ENCODE measurements at regions not wholly inside any gene's neighbourhood (a gene's known extent, or its start where the extent isn't known, plus 50 kb on each side); places are given as distances from the start of the nearest gene placed in this dataset.

- TF ChIP-seq, protein P1, sequence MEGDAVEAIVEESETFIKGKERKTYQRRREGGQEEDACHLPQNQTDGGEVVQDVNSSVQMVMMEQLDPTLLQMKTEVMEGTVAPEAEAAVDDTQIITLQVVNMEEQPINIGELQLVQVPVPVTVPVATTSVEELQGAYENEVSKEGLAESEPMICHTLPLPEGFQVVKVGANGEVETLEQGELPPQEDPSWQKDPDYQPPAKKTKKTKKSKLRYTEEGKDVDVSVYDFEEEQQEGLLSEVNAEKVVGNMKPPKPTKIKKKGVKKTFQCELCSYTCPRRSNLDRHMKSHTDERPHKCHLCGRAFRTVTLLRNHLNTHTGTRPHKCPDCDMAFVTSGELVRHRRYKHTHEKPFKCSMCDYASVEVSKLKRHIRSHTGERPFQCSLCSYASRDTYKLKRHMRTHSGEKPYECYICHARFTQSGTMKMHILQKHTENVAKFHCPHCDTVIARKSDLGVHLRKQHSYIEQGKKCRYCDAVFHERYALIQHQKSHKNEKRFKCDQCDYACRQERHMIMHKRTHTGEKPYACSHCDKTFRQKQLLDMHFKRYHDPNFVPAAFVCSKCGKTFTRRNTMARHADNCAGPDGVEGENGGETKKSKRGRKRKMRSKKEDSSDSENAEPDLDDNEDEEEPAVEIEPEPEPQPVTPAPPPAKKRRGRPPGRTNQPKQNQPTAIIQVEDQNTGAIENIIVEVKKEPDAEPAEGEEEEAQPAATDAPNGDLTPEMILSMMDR (IDR thresholded peaks at IDR 0.05; ENCODE audit: low read depth, low read length) = no peak
- Histone ChIP-seq H3K27ac (no peak overlapping the region), H3K9me3 (ENCODE audit: severe bottlenecking) (no peaks in the 10 kb centered on the region), H3K4me3 (ENCODE audit: low read depth, low read length) (no peak overlapping the region), H3K36me3 (no peaks in the 10 kb centered on the region), H3K27me3 (ENCODE audit: insufficient read depth, low read depth, severe bottlenecking) (peaks cover 32% of the 10 kb centered on the region)
- no peak for DNase-seq
Measured at GRCh38 chr20:22717466-22717865, 133.1 kb upstream of the FOXA2 start.

DNA sequence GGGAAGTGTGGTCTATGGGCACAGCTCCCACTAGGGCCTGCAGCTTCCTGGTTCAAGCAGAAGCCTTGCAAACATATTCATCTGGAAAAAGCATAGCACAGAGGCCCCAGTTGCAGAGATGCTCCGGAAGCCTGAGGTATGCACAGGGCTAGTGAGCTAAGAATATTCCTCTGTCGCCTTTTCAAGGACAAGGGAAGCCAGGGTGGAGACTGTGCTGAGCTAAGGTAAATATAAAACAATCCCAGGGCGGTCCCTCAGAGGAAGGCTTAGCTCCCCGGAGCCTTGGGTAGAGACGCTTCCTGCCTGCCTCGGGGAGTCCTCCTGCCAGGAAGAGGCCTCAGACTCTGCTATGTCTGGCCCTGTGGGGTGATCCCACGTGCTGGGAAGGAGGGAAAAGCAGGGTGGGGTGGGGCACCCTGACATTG is 134.8 kb upstream of the FOXA2 start:
- DNase-seq = no peak

DNA sequence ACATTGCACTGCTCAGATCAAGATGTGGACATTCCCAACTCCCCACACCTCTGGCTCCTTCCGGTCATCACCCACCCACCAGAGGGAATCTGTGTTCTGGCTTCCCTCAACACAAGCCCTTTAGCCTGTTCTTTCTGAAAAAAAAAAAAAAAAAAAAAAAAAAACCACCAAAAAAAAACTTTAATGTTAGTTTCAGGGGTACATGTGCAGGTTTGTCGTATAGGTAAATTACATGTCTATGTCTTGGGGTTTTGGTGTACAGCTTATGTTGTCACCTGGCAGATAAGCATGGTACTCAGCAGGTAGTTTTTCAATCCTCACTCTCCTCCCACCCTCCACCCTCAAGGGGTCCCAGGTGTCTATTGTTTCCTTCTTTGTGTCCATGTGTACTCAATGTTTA is 135.8 kb upstream of the FOXA2 start:
- Histone ChIP-seq H3K36me3 (no peaks in the 10 kb centered on the region), H3K27me3 (ENCODE audit: insufficient read depth, low read depth, severe bottlenecking) (peaks cover 40% of the 10 kb centered on the region), H3K9me3 (ENCODE audit: severe bottlenecking) (no peaks in the 10 kb centered on the region), H3K4me3 (ENCODE audit: low read depth, low read length) (no peak overlapping the region), H3K27ac (no peak overlapping the region)
- TF ChIP-seq, protein P1 (IDR thresholded peaks at IDR 0.05; ENCODE audit: low read depth, low read length) = no peak
- DNase-seq = no peak

More for the DNA sequence above, 134.8 kb upstream of the FOXA2 start:
- no peak overlapping the region for H3K4me3 ChIP-seq (ENCODE audit: low read depth, low read length)
- TF ChIP-seq, protein P1 (IDR thresholded peaks at IDR 0.05; ENCODE audit: low read depth, low read length) = no peak
- H3K27me3 ChIP-seq (ENCODE audit: insufficient read depth, low read depth, severe bottlenecking) = peaks cover 34% of the 10 kb centered on the region
- no peak overlapping the region for H3K27ac ChIP-seq
- H3K36me3 ChIP-seq = no peaks in the 10 kb centered on the region
- H3K9me3 ChIP-seq (ENCODE audit: severe bottlenecking) = no peaks in the 10 kb centered on the region

DNA sequence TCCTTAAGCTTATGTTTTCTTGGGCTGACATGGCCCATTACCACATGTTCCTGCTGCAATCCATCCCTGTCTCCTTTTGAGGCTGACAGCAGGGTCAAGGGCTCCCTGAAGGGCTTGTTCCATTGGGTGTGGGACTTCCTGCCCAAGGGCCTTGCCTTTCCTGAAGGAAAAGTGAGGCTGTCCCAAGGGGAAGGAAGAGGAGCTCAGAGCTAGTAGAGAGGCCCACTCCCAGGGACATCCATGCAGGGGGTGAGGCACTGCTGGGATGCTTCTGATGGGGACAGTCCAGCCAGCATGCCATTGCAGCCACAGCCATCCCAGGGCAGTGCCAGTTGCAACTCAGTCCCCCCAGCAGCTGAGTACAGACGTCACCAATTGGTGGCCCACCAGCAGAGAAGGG is 138.4 kb upstream of the FOXA2 start:
- H3K36me3 ChIP-seq = no peaks in the 10 kb centered on the region
- peaks cover 44% of the 10 kb centered on the region for H3K27me3 ChIP-seq (ENCODE audit: insufficient read depth, low read depth, severe bottlenecking)
- DNase-seq = no peak
- TF ChIP-seq, protein P1 (IDR thresholded peaks at IDR 0.05; ENCODE audit: low read depth, low read length) = no peak
- H3K27ac ChIP-seq = no peak overlapping the region
- no peaks in the 10 kb centered on the region for H3K9me3 ChIP-seq (ENCODE audit: severe bottlenecking)
- no peak overlapping the region for H3K4me3 ChIP-seq (ENCODE audit: low read depth, low read length)

GRCh38 chr20:22723659-22724058 is 139.3 kb upstream of the FOXA2 start:
- Histone ChIP-seq H3K9me3 (ENCODE audit: severe bottlenecking) (no peaks in the 10 kb centered on the region), H3K36me3 (no peaks in the 10 kb centered on the region), H3K27ac (no peak overlapping the region), H3K4me3 (ENCODE audit: low read depth, low read length) (no peak overlapping the region), H3K27me3 (ENCODE audit: insufficient read depth, low read depth, severe bottlenecking) (peaks cover 38% of the 10 kb centered on the region)
- DNase-seq = no peak
- TF ChIP-seq, protein P1 (IDR thresholded peaks at IDR 0.05; ENCODE audit: low read depth, low read length) = no peak

DNA sequence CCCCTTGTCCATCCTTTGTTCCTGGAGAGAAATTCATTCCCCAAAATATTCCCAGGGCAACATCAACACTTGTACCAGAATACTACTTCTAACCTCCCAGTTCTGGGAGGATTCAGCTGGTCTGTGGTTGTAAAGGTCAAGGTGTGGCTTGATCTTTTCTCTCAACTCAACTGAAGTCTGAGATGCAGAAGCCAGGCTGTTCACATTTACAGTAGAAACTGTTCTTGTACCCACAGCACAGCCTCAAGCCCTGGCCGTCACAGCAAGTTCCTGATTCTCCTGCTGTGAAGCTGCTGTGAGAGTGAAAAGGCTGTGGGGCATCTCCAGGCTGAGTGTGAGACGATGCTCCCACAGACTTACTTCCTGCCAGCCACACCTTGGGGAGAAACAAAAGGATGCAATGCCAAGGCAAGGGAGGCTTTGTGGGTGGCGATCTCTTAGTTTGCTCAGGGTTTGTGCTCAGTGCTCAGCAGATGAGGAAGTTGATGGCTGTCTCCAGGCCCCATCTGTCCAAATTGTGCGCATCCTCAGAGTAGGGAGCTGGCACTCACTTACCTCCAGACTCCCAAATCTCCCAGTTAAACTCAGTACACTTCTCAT is 143.9 kb upstream of the FOXA2 start:
- Histone ChIP-seq H3K4me3 (ENCODE audit: low read depth, low read length) (no peak overlapping the region), H3K36me3 (no peaks in the 10 kb centered on the region), H3K9me3 (ENCODE audit: severe bottlenecking) (no peaks in the 10 kb centered on the region), H3K27ac (no peak overlapping the region), H3K27me3 (ENCODE audit: insufficient read depth, low read depth, severe bottlenecking) (peaks cover 42% of the 10 kb centered on the region)
- TF ChIP-seq, protein P1 (IDR thresholded peaks at IDR 0.05; ENCODE audit: low read depth, low read length) = no peak
- no peak for DNase-seq

Data from WERI-Rb-1 (cell line).